Keratinocyte (primary cell): ENCODE measurements at regions not wholly inside any gene's neighbourhood (a gene's known extent, or its start where the extent isn't known, plus 50 kb on each side); places are given as distances from the start of the nearest gene placed in this dataset.

Experiments
- DNase-seq: peaks from one replicate; pipeline ENCODE4 v3.0.0-alpha.2; 2011; ENCODE audit warnings: low read depth, missing footprints, low spot score
- FAIRE-seq: peaks from 2 replicates; lab custom pipeline; 2011; peaks lifted over from hg19 to GRCh38; lab: Jason Lieb, UNC
- H2AFZ ChIP-seq: 2 replicates; pipeline ENCODE4 v1.6.0; 2012; ENCODE audit warnings: low read length, control low read depth, inconsistent platforms; ENCODE audit not compliant: control insufficient read depth
- H3K27ac ChIP-seq: 2 replicates; pipeline ENCODE4 v1.5.1; 2011; ENCODE audit warnings: low read length; ENCODE audit not compliant: control insufficient read depth, insufficient read depth
- H3K27me3 ChIP-seq: 3 replicates; pipeline ENCODE4 v1.6.0; 2011; ENCODE audit warnings: low read length; ENCODE audit not compliant: control insufficient read depth, insufficient read depth; ENCODE audit errors: extremely low read depth
- H3K36me3 ChIP-seq, 2 experiments: 2 replicates in 1 of 2; 3 replicates in 1 of 2; pipeline ENCODE4 v1.5.1; 2011; ENCODE audit warnings: low read length in 2 of 2, mild to moderate bottlenecking in 1 of 2; ENCODE audit not compliant: control insufficient read depth in 2 of 2, insufficient read depth in 2 of 2; ENCODE audit errors: extremely low read depth in 1 of 2
- H3K4me1 ChIP-seq: 3 replicates; pipeline ENCODE4 v1.5.1; 2011; ENCODE audit warnings: low read length; ENCODE audit not compliant: control insufficient read depth, insufficient read depth; ENCODE audit errors: extremely low read depth
- H3K4me2 ChIP-seq: 3 replicates; pipeline ENCODE4 v1.6.0; 2011; ENCODE audit warnings: low read depth, low read length; ENCODE audit not compliant: control insufficient read depth, insufficient read depth; ENCODE audit errors: extremely low read depth
- H3K4me3 ChIP-seq, 3 experiments: fragments of 200-600 bp in 1 of 3; sonication (generic) in 1 of 3; 2 replicates in 2 of 3; 3 replicates in 1 of 3; pipeline ENCODE4 v1.5.1; 2011 to 2016; ENCODE audit warnings: low read length in 3 of 3, mild to moderate bottlenecking in 3 of 3, control low read depth in 2 of 3, inconsistent platforms in 1 of 3, low read depth in 1 of 3, mixed read lengths in 1 of 3, mixed run types in 1 of 3, moderate library complexity in 1 of 3; ENCODE audit not compliant: control insufficient read depth in 2 of 3, insufficient read depth in 2 of 3; ENCODE audit errors: extremely low read depth in 1 of 3
- H3K79me2 ChIP-seq: 2 replicates; pipeline ENCODE4 v1.6.0; 2012; ENCODE audit warnings: low read length; ENCODE audit not compliant: control insufficient read depth, insufficient read depth
- H3K9ac ChIP-seq: 3 replicates; pipeline ENCODE4 v1.6.0; 2011; ENCODE audit warnings: low read length; ENCODE audit not compliant: control insufficient read depth, insufficient read depth; ENCODE audit errors: extremely low read depth
- H3K9me1 ChIP-seq: 3 replicates; pipeline ENCODE4 v1.6.0; 2011; ENCODE audit warnings: low read length; ENCODE audit not compliant: control insufficient read depth, insufficient read depth; ENCODE audit errors: extremely low read depth
- H3K9me3 ChIP-seq: 2 replicates; pipeline ENCODE4 v1.5.1; 2012; ENCODE audit warnings: low read depth, low read length; ENCODE audit not compliant: control insufficient read depth
- H4K20me1 ChIP-seq: 3 replicates; pipeline ENCODE4 v1.6.0; 2011; ENCODE audit warnings: low read length; ENCODE audit not compliant: control insufficient read depth, insufficient read depth; ENCODE audit errors: extremely low read depth
- CTCF ChIP-seq, 3 experiments: IDR thresholded peaks in 1 of 3; conservative IDR thresholded peaks in 1 of 3; optimal IDR thresholded peaks in 1 of 3; 2 replicates in 2 of 3; 3 replicates in 1 of 3; pipeline versions ENCODE3 to v1.5.1; 2011; ENCODE audit warnings: low read length in 3 of 3, mild to moderate bottlenecking in 3 of 3, moderate library complexity in 2 of 3, control low read depth in 1 of 3, inconsistent platforms in 1 of 3; ENCODE audit not compliant: insufficient read depth in 2 of 3; ENCODE audit errors: extremely low read depth in 1 of 3
- EZH2 ChIP-seq: IDR thresholded peaks from one replicate; pipeline ENCODE4 v1.6.1; 2012; ENCODE audit warnings: inconsistent platforms, mild to moderate bottlenecking, low read length, moderate library complexity
- dilution Hi-C: fragments of 300-500 bp; cut with MboI; formaldehyde crosslinking; loops from one replicate; pipeline ENCODE4 v1.7.0; 2020; ENCODE audit warnings: low sequenced_read_pairs; ENCODE audit not compliant: extremely low pct_ligation_motif_present

GRCh38 chr2:106709229-106709628 is 176.7 kb downstream of the ST6GAL2 start:
- FAIRE-seq, result no peak

GRCh38 chr2:106719222-106719621 is 166.7 kb downstream of the ST6GAL2 start:
- Histone ChIP-seq H3K4me2 (no peak overlapping the region), H3K9me3 (no peaks in the 10 kb centered on the region), H4K20me1 (no peaks in the 10 kb centered on the region), H3K79me2 (no peaks in the 10 kb centered on the region), H3K9ac (no peak overlapping the region), H3K4me1 (no peaks in the 10 kb centered on the region), H3K36me3 (no peaks in the 10 kb centered on the region), H3K4me3 (no peak overlapping the region), H2AFZ (no peak overlapping the region), H3K9me1 (no peaks in the 10 kb centered on the region), H3K27me3 (no peaks in the 10 kb centered on the region), H3K27ac (no peak overlapping the region)
- dilution Hi-C loops, result no loop called here
- DNase-seq (no peak), FAIRE-seq (no peak)
- TF ChIP-seq CTCF (optimal IDR thresholded peaks at IDR 0.05 in 1 of 3, IDR thresholded peaks at IDR 0.05 in 1 of 3, conservative IDR thresholded peaks at IDR 0.05 in 1 of 3; ENCODE audit: extremely low read depth in 1 of 3, insufficient read depth in 2 of 3, low read length in 3 of 3) (no peak), EZH2 (no peak)

More at GRCh38 chr2:106709229-106709628, 176.7 kb downstream of the ST6GAL2 start:
- DNase-seq, result no peak
- Histone ChIP-seq H3K79me2 (no peaks in the 10 kb centered on the region), H3K36me3 (no peaks in the 10 kb centered on the region), H3K27me3 (no peaks in the 10 kb centered on the region), H3K27ac (no peak overlapping the region), H3K9me1 (no peaks in the 10 kb centered on the region), H3K9me3 (no peaks in the 10 kb centered on the region), H4K20me1 (no peaks in the 10 kb centered on the region), H3K9ac (no peak overlapping the region), H3K4me2 (no peak overlapping the region), H2AFZ (no peak overlapping the region), H3K4me3 (no peak overlapping the region), H3K4me1 (no peaks in the 10 kb centered on the region)
- TF ChIP-seq EZH2 (no peak), CTCF (optimal IDR thresholded peaks at IDR 0.05 in 1 of 3, IDR thresholded peaks at IDR 0.05 in 1 of 3, conservative IDR thresholded peaks at IDR 0.05 in 1 of 3; ENCODE audit: extremely low read depth in 1 of 3, insufficient read depth in 2 of 3, low read length in 3 of 3) (no peak)
- dilution Hi-C loops, result no loop called here
